ENCODE measurements at regions not wholly inside any gene's neighbourhood (a gene's known extent, or its start where the extent isn't known, plus 50 kb on each side); places are given as distances from the start of the nearest gene placed in this dataset.

- no peak for TF ChIP-seq CTCF (IDR thresholded peaks at IDR 0.05)
- no peak for TF ChIP-seq POLR2A (IDR thresholded peaks at IDR 0.05)
Observed at GRCh38 chr7:110084181-110084807, 1006.6 kb upstream of the LRRN3 start.

Measured in body of pancreas (tissue), 4 donors.